ENCODE measurements at regions not wholly inside any gene's neighbourhood (a gene's known extent, or its start where the extent isn't known, plus 50 kb on each side); places are given as distances from the start of the nearest gene placed in this dataset.

- ChIA-PET CTCF (no interaction called here), POLR2A (interaction anchor here (1.0 kb wide), 1 partner anchor 95 kb away, joined by 3 read pairs; no protein-coding TSS in a partner anchor)
- Mint-ChIP-seq H3K9me3 (peaks cover 1% of the 10 kb centered on the region), H3K27me3 (peaks cover 8% of the 10 kb centered on the region), H3K27ac (no peak overlapping the region), H3K4me1 (ENCODE audit: low read depth) (peaks cover 20% of the 10 kb centered on the region), H3K4me3 (no peak overlapping the region), H3K36me3 (ENCODE audit: low read depth) (no peaks in the 10 kb centered on the region)
- DNase-seq (peak; percentile 40), ATAC-seq (peak; percentile 76)
- intact Hi-C loops (cut with micrococcal nuclease), result no loop called here
- TF ChIP-seq, protein P1, sequence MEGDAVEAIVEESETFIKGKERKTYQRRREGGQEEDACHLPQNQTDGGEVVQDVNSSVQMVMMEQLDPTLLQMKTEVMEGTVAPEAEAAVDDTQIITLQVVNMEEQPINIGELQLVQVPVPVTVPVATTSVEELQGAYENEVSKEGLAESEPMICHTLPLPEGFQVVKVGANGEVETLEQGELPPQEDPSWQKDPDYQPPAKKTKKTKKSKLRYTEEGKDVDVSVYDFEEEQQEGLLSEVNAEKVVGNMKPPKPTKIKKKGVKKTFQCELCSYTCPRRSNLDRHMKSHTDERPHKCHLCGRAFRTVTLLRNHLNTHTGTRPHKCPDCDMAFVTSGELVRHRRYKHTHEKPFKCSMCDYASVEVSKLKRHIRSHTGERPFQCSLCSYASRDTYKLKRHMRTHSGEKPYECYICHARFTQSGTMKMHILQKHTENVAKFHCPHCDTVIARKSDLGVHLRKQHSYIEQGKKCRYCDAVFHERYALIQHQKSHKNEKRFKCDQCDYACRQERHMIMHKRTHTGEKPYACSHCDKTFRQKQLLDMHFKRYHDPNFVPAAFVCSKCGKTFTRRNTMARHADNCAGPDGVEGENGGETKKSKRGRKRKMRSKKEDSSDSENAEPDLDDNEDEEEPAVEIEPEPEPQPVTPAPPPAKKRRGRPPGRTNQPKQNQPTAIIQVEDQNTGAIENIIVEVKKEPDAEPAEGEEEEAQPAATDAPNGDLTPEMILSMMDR (IDR thresholded peaks at IDR 0.05), result no peak
These were observed 94.1 kb upstream of the ZNF800 start for GRCh38 chr7:127486654-127487053.

GRCh38 chr7:127485482-127485881 is 93.0 kb upstream of the ZNF800 start:
- peaks cover 1% of the 10 kb centered on the region for H3K9me3 Mint-ChIP-seq
- POLR2A ChIA-PET, result no interaction called here
- ATAC-seq (no peak), DNase-seq (no peak)
- no peaks in the 10 kb centered on the region for H3K36me3 Mint-ChIP-seq (ENCODE audit: low read depth)
- peaks cover 5% of the 10 kb centered on the region for H3K27me3 Mint-ChIP-seq
- TF ChIP-seq, protein P1 (IDR thresholded peaks at IDR 0.05), result no peak
- CTCF ChIA-PET, result interaction anchor here (1.0 to 1.6 kb wide), 5 partner anchors 11 to 38 kb away, joined by 4 to 5 read pairs (median 4); no protein-coding TSS in a partner anchor
- intact Hi-C loops (cut with micrococcal nuclease), result no loop called here
- no peak overlapping the region for H3K27ac Mint-ChIP-seq
- no peak overlapping the region for H3K4me3 Mint-ChIP-seq
- H3K4me1 Mint-ChIP-seq (ENCODE audit: low read depth), result peaks cover 20% of the 10 kb centered on the region

GRCh38 chr7:127484954-127485353 is 92.4 kb upstream of the ZNF800 start:
- ATAC-seq (no peak), DNase-seq (peak; percentile 5)
- Mint-ChIP-seq H3K36me3 (ENCODE audit: low read depth) (no peaks in the 10 kb centered on the region), H3K27me3 (peaks cover 2% of the 10 kb centered on the region), H3K9me3 (peaks cover 1% of the 10 kb centered on the region), H3K4me3 (peak overlapping the region; percentile 20), H3K27ac (no peak overlapping the region), H3K4me1 (ENCODE audit: low read depth) (peaks cover 20% of the 10 kb centered on the region)
- ChIA-PET POLR2A (no interaction called here), CTCF (interaction anchor here (1.0 to 1.6 kb wide), 5 partner anchors 10 to 37 kb away, joined by 4 to 5 read pairs (median 4); no protein-coding TSS in a partner anchor)
- intact Hi-C loops (cut with micrococcal nuclease), result no loop called here
- TF ChIP-seq, protein P1 (IDR thresholded peaks at IDR 0.05), result no peak

DNA sequence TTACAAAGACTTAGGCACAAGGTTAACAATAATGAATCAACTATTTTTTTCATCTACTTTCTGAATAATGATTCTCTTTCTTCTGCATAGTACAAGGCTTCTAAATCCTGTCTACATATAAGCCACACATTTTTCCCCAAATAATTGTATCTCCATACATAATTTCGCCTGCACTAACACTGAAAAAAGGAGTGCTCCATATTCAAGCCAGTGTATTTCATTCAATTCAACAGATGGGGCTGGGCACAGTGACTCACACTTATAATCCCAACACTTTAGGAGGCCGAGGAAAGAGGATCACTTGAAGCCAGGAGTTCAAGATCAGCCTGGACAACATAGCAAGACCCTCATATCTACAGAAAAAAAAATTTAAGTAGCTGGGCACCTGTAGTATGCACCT is 86.0 kb upstream of the ZNF800 start:
- Mint-ChIP-seq H3K4me3 (no peak overlapping the region), H3K9me3 (no peaks in the 10 kb centered on the region), H3K27me3 (no peaks in the 10 kb centered on the region), H3K36me3 (ENCODE audit: low read depth) (no peaks in the 10 kb centered on the region), H3K27ac (no peak overlapping the region), H3K4me1 (ENCODE audit: low read depth) (peaks cover 15% of the 10 kb centered on the region)
- intact Hi-C loops (cut with micrococcal nuclease), result no loop called here
- ChIA-PET POLR2A (no interaction called here), CTCF (interaction anchor here (1.5 to 1.8 kb wide), 2 partner anchors 28 to 131 kb away, joined by 3 to 6 read pairs; no protein-coding TSS in a partner anchor)
- DNase-seq, result no peak
- ATAC-seq, result no peak
- TF ChIP-seq, protein P1 (IDR thresholded peaks at IDR 0.05), result no peak

- CTCF ChIA-PET, result interaction anchor here (1.5 to 1.8 kb wide), 2 partner anchors 29 to 130 kb away, joined by 3 to 6 read pairs; no protein-coding TSS in a partner anchor
- Mint-ChIP-seq H3K27ac (no peak overlapping the region), H3K4me1 (ENCODE audit: low read depth) (peaks cover 15% of the 10 kb centered on the region), H3K9me3 (no peaks in the 10 kb centered on the region), H3K27me3 (no peaks in the 10 kb centered on the region), H3K4me3 (no peak overlapping the region), H3K36me3 (ENCODE audit: low read depth) (no peaks in the 10 kb centered on the region)
- TF ChIP-seq, protein P1 (IDR thresholded peaks at IDR 0.05), result no peak
- no peak for ATAC-seq
- POLR2A ChIA-PET, result no interaction called here
- DNase-seq, result peak; percentile 9
- intact Hi-C loops (cut with micrococcal nuclease), result no loop called here
These were observed 85.5 kb upstream of the ZNF800 start for GRCh38 chr7:127478024-127478355.

Measured in activated CD8-positive, alpha-beta T cell treated with anti-CD3 and anti-CD28 coated beads for 36 hours (primary cell).